Inferior parietal cortex (tissue), 1 donor: ENCODE measurements at regions not wholly inside any gene's neighbourhood (a gene's known extent, or its start where the extent isn't known, plus 50 kb on each side); places are given as distances from the start of the nearest gene placed in this dataset.

Experiments
- DNase-seq: peaks from one replicate; pipeline ENCODE4 v3.0.0-alpha.2; 2016; ENCODE audit errors: extremely low spot score

DNA sequence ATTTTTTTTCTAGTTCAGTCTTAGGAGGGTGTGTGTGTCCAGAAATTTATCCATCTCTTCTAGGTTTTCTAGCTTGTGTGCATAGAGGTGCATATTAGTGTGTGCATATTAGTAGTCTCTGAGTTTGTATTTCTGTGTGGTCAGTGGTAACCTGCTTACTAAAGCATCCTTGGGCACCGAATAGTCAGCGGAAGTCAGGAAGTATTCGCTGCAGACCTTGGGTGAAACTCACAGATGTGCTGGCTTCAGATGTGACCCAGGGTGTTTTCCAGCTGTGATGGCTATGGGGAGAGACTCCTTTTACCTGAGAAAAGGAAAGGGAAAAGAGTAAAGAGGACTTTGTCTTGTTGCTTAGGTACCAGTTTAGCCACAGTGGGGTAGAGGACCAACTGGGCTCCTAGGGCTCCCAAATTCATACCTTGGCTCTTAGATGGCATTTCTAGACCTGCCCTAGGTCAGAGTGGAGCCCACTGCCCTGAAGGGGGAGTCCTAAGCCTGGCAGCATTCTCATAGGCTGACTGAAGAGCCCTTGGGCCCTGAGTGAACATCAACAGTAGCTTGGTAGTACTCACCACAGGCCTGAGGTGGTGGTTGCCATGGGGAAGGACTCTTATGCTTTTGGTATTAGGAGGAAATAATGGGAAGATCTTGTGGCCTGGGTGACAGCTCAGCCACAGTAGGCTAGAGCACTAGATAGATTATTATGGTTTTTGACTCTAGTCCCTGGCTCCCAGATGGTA, 286.0 kb upstream of the ZPLD1 start:
- no peak for DNase-seq

DNA sequence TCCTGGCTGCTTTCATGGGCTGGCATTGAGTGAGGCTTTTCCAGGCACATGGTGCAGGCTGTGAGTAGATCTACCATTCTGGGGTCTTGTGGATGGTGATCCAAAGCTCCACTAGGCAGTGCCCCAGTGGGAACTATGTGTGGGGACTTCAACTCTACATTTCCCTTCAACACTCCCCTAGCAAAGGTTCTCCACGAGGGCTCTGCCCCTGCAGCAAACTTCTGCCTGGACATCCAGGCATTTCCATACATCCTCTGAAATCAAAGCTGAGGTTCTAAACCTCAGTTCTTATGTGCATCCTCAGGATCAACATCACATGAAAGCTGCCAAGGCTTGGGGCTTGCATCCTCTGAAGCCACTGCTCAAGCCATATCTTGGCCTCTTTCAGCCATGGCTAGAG, 282.9 kb upstream of the ZPLD1 start:
- DNase-seq, result no peak

GRCh38 chr3:102156426-102156825, 278.4 kb upstream of the ZPLD1 start:
- DNase-seq, result no peak

DNA sequence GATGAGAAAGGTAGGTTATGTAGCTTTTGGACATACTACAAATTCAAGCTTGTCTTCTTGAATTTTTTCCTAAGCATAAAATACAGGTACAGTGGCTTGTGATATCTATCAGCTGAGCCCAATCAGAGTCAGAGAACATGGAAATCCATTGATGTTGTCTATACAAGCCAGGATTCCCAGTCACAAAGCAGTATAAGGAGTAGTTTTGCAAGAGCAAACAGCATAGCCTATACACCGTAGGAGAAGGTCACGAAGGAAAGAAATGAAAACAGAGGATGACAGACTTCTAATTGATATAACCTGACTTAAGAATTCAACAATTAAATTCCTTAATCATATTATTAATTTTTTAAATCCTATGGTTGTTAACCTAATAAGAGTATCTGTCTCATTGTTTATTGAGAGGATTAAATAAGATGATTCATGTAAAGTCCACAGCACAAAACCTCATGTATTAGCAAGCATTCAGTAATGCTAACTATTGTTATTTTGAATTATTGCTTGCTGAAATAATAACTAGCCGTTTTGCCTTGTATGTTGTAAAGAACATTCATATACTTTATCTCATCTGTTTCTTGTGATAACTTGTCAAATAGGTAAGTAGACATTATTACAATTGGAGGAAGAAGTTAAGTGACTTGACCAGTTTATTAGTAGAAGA, 276.6 kb upstream of the ZPLD1 start:
- DNase-seq, result no peak

GRCh38 chr3:102159810-102160451, 274.9 kb upstream of the ZPLD1 start:
- no peak for DNase-seq

GRCh38 chr3:102161384-102162006, 273.3 kb upstream of the ZPLD1 start:
- DNase-seq, result no peak

DNA sequence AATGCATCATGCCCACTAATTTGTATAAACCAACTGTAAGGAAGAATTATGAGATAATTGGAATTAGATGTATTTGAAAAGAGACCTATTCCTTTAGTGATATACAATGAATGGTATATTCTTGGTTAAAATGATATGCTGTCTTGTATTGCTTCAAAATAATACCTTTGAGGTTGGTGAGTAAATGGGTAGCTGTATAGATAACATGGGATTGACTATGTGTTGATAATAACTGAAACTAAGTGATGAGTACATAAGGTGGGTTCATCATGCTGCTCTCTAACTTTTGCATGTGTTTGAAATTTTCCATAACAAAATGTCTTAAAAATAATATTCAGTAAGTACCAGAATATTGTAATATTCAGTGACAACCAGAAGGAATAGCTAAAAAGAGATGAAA, 272.6 kb upstream of the ZPLD1 start:
- DNase-seq, result no peak

DNA sequence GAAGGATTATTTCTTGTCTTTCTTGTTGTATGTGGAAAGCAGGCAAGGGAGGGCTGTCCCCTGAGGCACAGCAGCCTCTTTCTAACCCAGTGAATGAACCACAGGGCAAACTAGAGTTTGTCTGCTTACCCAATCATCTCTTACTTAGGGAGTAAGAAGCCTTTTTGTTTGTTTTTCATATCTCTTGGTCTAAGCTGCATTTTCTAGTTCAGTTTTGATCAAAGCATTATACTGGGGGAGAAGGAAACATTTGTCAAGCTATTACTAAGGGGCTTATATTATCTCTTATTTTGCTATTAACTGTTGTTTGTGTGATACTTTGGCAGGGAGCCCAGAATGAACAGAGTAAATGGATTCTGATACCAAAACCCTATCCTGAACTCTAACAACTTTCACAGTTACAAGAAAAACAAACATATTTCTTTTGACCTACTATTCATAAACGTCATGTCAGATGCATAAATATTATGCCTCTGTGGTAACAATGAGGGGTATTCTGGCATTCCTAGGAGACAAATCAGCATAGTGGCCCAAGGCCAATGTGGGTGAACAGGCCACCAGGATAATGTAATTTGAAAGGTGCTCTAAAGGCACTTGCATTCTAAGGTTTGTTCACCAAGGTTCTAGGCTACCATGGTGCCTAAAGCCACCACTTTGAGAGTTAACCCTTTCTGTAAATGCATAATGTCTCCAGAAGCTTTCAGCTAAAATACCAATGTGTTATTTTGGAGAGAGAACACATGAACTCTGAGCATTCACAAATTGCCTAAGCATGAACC, 271.6 kb upstream of the ZPLD1 start:
- no peak for DNase-seq

- DNase-seq, result no peak
Measured at GRCh38 chr3:102163818-102164154, 271.0 kb upstream of the ZPLD1 start.

GRCh38 chr3:102165367-102165766, 269.4 kb upstream of the ZPLD1 start:
- no peak for DNase-seq

DNA sequence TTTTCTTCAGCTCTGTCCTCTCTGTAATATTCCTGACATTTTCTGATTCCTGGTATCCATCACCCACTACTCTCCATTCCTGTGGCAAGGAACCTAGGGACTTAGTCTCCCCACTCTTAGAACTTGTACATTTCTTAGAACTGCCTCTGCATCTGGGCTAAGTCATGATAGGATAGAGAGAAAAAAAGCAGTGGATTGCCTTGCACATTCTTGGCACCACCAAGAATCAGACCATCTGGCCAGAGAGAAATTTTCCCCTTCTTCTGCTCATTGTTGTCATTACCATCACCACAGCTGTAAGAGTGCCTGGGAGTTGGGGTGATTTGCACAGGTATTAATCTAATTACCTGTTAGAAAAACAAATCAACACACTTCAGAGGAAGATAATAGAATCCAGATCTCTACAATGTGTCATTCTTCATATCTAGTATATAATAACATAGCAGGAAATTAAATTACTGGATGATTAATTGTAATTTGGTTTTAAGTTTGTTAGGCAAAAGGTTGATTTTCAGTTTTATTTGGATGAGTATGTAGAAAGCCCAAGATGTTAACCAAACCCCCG, 264.8 kb upstream of the ZPLD1 start:
- DNase-seq, result no peak

GRCh38 chr3:102170545-102170944, 264.3 kb upstream of the ZPLD1 start:
- no peak for DNase-seq

DNA sequence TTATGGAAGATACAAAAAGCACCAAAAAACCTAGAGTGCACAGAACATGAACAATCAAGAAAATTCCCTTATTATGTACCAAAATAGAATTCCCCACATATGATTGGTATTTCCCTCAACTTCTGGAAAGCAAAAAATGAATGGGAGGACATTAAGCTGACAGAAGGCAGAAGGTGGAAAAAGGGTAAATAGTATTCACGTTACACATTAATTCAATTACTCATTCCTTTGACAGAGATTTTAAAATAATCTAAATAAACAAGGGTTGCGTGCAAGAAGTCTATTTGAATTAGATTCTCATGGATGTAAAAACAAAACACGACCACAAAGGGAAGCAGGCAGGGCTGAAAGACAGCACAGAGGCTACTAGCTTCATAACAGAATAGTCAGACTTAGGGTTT, 260.5 kb upstream of the ZPLD1 start:
- no peak for DNase-seq

- DNase-seq, result no peak
Measured at GRCh38 chr3:102174832-102175374, 259.9 kb upstream of the ZPLD1 start.

DNA sequence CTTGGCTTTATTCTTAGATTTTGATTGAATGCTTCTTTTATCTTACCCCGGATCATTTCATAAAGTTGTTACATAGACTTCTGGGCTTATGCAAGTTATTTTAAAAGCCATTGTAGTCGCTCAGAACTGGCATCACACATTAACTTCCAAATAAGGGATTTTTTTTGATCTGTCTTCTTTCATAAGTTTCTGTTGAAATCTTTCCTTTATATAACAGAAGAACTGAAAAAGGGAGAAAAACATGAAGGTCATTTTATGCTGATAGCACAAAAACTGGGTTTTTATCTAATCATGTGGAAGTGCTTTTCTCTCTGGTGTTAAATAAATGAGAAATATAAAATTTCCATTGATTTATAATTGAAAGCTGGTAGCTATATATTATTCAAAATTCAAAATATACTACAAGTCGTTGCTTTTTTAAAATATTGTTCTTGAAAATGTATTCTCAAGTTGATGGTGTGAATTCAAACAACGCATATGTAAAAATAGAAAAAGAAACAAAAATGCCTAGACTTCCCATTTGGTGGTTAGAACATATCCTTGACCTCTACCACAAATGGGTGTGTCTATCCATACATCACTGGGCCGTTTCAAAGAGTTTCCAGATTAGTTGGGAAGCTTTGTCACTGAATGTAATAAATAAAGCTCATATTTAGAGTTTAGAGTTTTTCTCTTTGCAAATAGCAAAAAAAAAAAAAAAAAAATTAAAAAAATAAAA, 258.3 kb upstream of the ZPLD1 start:
- no peak for DNase-seq

DNA sequence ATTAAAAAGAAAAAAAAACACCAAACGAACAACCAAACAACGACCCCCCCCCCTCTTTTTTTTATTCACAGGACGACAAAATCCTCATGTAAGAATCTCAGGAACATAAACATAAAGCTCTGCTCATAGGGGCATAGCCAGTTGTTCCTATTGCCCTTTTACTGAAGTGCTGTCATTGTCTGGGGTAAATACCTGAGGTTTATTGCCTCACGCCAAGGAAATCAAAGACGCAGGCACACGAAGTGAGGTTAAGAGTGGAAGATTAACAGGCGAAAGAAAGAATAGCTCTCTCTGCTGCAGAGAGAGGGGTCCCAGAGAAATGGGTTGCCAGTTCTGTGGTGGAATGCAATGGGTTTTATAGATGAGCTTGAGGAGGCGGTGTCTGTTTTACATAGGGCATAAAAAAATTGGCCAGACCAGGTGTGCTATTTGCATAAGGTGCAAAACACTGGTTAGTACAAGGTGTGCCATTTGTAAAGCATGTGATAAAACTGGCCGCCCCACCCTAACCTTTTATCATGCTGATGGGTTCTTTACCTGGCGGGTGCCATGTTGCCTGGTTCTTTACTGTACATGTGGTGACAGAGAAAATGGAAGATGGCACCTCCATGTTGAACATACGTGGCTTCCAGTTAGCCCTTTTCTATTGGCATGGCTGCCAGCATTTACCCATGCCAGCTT, 257.6 kb upstream of the ZPLD1 start:
- no peak for DNase-seq

DNA sequence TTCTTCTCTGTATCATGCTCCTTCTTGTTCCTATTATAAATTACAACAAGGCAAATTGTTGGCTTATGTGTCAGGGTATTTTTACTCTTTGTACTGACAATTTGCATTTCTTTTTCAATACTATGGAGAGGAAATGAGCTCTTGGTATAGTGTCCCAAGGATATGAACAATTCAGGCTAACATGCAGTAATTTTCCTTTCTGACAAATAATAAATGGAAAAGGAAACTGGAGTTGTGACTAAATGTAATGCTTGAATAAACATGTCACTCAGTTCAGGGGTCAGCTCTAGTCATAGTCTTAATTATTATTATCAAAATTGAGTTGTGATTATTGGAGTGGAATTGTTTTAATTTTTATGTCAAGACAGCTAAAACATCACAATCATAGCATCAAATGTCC, 256.0 kb upstream of the ZPLD1 start:
- DNase-seq, result no peak

GRCh38 chr3:102179326-102180177, 255.3 kb upstream of the ZPLD1 start:
- DNase-seq, result no peak

GRCh38 chr3:102180280-102180931, 254.4 kb upstream of the ZPLD1 start:
- DNase-seq, result no peak
